ENCODE measurements at regions not wholly inside any gene's neighbourhood (a gene's known extent, or its start where the extent isn't known, plus 50 kb on each side); places are given as distances from the start of the nearest gene placed in this dataset.

- Mint-ChIP-seq H3K4me1 (peaks cover 53% of the 10 kb centered on the region), H3K36me3 (ENCODE audit: low read depth) (peaks cover 4% of the 10 kb centered on the region), H3K9me3 (peaks cover 6% of the 10 kb centered on the region), H3K27ac (peak overlapping the region; percentile 11), H3K4me3 (no peak overlapping the region), H3K27me3 (ENCODE audit: low read depth, poor library complexity) (no peaks in the 10 kb centered on the region)
- DNase-seq = no peak
- TF ChIP-seq CTCF (IDR thresholded peaks at IDR 0.05) = no peak
Measured at GRCh38 chr3:42019144-42019952, 57.4 kb upstream of the ULK4 start.

GRCh38 chr3:42014921-42015533, 53.1 kb upstream of the ULK4 start:
- no peak for TF ChIP-seq CTCF (IDR thresholded peaks at IDR 0.05)
- Mint-ChIP-seq H3K27ac (peak overlapping the region; percentile 58), H3K4me1 (peaks cover 33% of the 10 kb centered on the region), H3K27me3 (ENCODE audit: low read depth, poor library complexity) (peaks cover 7% of the 10 kb centered on the region), H3K9me3 (no peaks in the 10 kb centered on the region), H3K36me3 (ENCODE audit: low read depth) (no peaks in the 10 kb centered on the region), H3K4me3 (peak overlapping the region; percentile 92)
- DNase-seq = peak; percentile 44

GRCh38 chr3:42014458-42014920, 52.6 kb upstream of the ULK4 start:
- peak overlapping the region; percentile 58 for H3K27ac Mint-ChIP-seq
- no peak for DNase-seq

GRCh38 chr3:42013691-42014457, 52.0 kb upstream of the ULK4 start:
- peaks cover 28% of the 10 kb centered on the region for H3K4me1 Mint-ChIP-seq
- H3K36me3 Mint-ChIP-seq (ENCODE audit: low read depth) = no peaks in the 10 kb centered on the region
- H3K4me3 Mint-ChIP-seq = peak overlapping the region; percentile 92
- no peaks in the 10 kb centered on the region for H3K9me3 Mint-ChIP-seq
- peak overlapping the region; percentile 58 for H3K27ac Mint-ChIP-seq
- TF ChIP-seq CTCF (IDR thresholded peaks at IDR 0.05) = no peak
- H3K27me3 Mint-ChIP-seq (ENCODE audit: low read depth, poor library complexity) = peaks cover 7% of the 10 kb centered on the region
- DNase-seq = peak; percentile 75

More at GRCh38 chr3:42014458-42014920, 52.6 kb upstream of the ULK4 start:
- Mint-ChIP-seq H3K36me3 (ENCODE audit: low read depth) (no peaks in the 10 kb centered on the region), H3K4me3 (peak overlapping the region; percentile 92), H3K27me3 (ENCODE audit: low read depth, poor library complexity) (peaks cover 7% of the 10 kb centered on the region), H3K9me3 (no peaks in the 10 kb centered on the region), H3K4me1 (peaks cover 28% of the 10 kb centered on the region)
- TF ChIP-seq CTCF (IDR thresholded peaks at IDR 0.05) = no peak

GRCh38 chr3:42012935-42013690, 51.2 kb upstream of the ULK4 start:
- Mint-ChIP-seq H3K36me3 (ENCODE audit: low read depth) (no peaks in the 10 kb centered on the region), H3K4me3 (peak overlapping the region; percentile 82), H3K4me1 (peaks cover 28% of the 10 kb centered on the region), H3K9me3 (no peaks in the 10 kb centered on the region), H3K27me3 (ENCODE audit: low read depth, poor library complexity) (peaks cover 7% of the 10 kb centered on the region), H3K27ac (no peak overlapping the region)
- TF ChIP-seq CTCF (IDR thresholded peaks at IDR 0.05) = no peak
- no peak for DNase-seq
